H1 (cell line): ENCODE measurements at regions not wholly inside any gene's neighbourhood (a gene's known extent, or its start where the extent isn't known, plus 50 kb on each side); places are given as distances from the start of the nearest gene placed in this dataset.

Source experiments
- CTCF ChIA-PET: fragments of 300-600 bp; sonication (Branson Sonifier 250); formaldehyde crosslinking; loops from one replicate; lab custom pipeline; 2021; ENCODE audit not compliant: partially characterized antibody; lab: Charles Lee
- POLR2A ChIA-PET: fragments of 300-600 bp; sonication (Branson Sonifier 250); formaldehyde crosslinking; loops from one replicate; lab custom pipeline; 2021; ENCODE audit warnings: inconsistent platforms; ENCODE audit not compliant: partially characterized antibody; lab: Charles Lee
- DNase-seq, 2 experiments: peaks; one replicate each; pipeline versions ENCODE4 v3.0.0 to v3.0.0-alpha.2; 2010 to 2022; ENCODE audit warnings: low spot score in 2 of 2, low read depth in 1 of 2, mixed read lengths in 1 of 2
- FAIRE-seq: peaks from 2 replicates; lab custom pipeline; 2011; peaks lifted over from hg19 to GRCh38; lab: Jason Lieb, UNC
- H2AFZ ChIP-seq: 2 replicates; pipeline ENCODE4 v1.8.1; 2012; ENCODE audit warnings: low read length, inconsistent platforms
- H2AK5ac ChIP-seq: 2 replicates; pipeline ENCODE4 v1.6.1; 2013; ENCODE audit warnings: low read depth, low read length
- H2BK120ac ChIP-seq: replicated peaks from 2 replicates; pipeline ENCODE3; 2013; ENCODE audit warnings: low read depth, low read length, inconsistent platforms
- H2BK12ac ChIP-seq: 2 replicates; pipeline ENCODE4 v1.6.1; 2013; ENCODE audit warnings: low read depth, low read length
- H2BK15ac ChIP-seq: 2 replicates; pipeline ENCODE4 v1.6.1; 2013; ENCODE audit warnings: low read length
- H2BK20ac ChIP-seq: 2 replicates; pipeline ENCODE4 v1.6.1; 2013; ENCODE audit warnings: low read length
- H2BK5ac ChIP-seq: 2 replicates; pipeline ENCODE4 v1.6.1; 2013; ENCODE audit warnings: low read depth, low read length
- H3K14ac ChIP-seq: 2 replicates; pipeline ENCODE4 v1.6.1; 2013; ENCODE audit warnings: inconsistent platforms; ENCODE audit not compliant: insufficient read length
- H3K18ac ChIP-seq: 2 replicates; pipeline ENCODE4 v1.6.1; 2013; ENCODE audit warnings: low read length; ENCODE audit errors: extremely low read depth
- H3K23ac ChIP-seq: 2 replicates; pipeline ENCODE4 v1.6.1; 2013; ENCODE audit warnings: inconsistent platforms; ENCODE audit not compliant: insufficient read length
- H3K23me2 ChIP-seq: 2 replicates; pipeline ENCODE4 v1.6.1; 2013; ENCODE audit warnings: low read depth, low read length
- H3K27ac ChIP-seq: 2 replicates; pipeline ENCODE4 v1.6.1; 2011; ENCODE audit warnings: low read depth, low read length, inconsistent platforms
- H3K27me3 ChIP-seq, 4 experiments: replicated peaks in 1 of 4; 1 replicate in 1 of 4; 2 replicates in 3 of 4; pipeline versions ENCODE4 v1.6.1 to v1.8.1; 2011 to 2013; ENCODE audit warnings: low read length in 3 of 4, mild to moderate bottlenecking in 3 of 4, inconsistent platforms in 2 of 4, mixed read lengths in 2 of 4, moderate library complexity in 1 of 4; ENCODE audit not compliant: control insufficient read depth in 3 of 4, insufficient read depth in 3 of 4; ENCODE audit errors: extremely low read depth in 1 of 4
- H3K36me3 ChIP-seq, 4 experiments: 2 replicates each; pipeline versions ENCODE4 v1.6.1 to v1.8.1; 2011 to 2013; ENCODE audit warnings: mild to moderate bottlenecking in 4 of 4, low read length in 3 of 4, moderate library complexity in 2 of 4, control low read depth in 1 of 4, inconsistent platforms in 1 of 4; ENCODE audit not compliant: insufficient read depth in 4 of 4, control insufficient read depth in 2 of 4
- H3K4ac ChIP-seq: replicated peaks from 2 replicates; pipeline ENCODE3; 2013; ENCODE audit warnings: low read length, low read depth, mixed read lengths, inconsistent platforms; ENCODE audit not compliant: insufficient read length
- H3K4me1 ChIP-seq, 4 experiments: replicated peaks in 1 of 4; 1 replicate in 1 of 4; 2 replicates in 3 of 4; pipeline versions ENCODE4 v1.6.1 to v1.8.1; 2011 to 2013; ENCODE audit warnings: low read length in 3 of 4, inconsistent platforms in 2 of 4, mixed read lengths in 1 of 4; ENCODE audit not compliant: insufficient read depth in 4 of 4, control insufficient read depth in 3 of 4
- H3K4me2 ChIP-seq, 2 experiments: 2 replicates each; pipeline versions ENCODE4 v1.6.1 to v1.8.1; 2011 to 2013; ENCODE audit warnings: low read depth in 2 of 2, low read length in 2 of 2, control low read depth in 1 of 2, inconsistent platforms in 1 of 2, mild to moderate bottlenecking in 1 of 2; ENCODE audit not compliant: insufficient read depth in 1 of 2
- H3K4me3 ChIP-seq, 4 experiments: fragments of 200-600, 300-600 bp in 1 of 4; sonication (generic), shearing (Covaris generic), sonication (Bioruptor Twin) in 1 of 4; 2 replicates each; pipeline versions ENCODE4 v1.5.1 to v1.8.1; 2011 to 2016; ENCODE audit warnings: low read length in 4 of 4, low read depth in 3 of 4, control low read depth in 2 of 4, inconsistent platforms in 2 of 4, mild to moderate bottlenecking in 2 of 4, mixed read lengths in 1 of 4, moderate library complexity in 1 of 4; ENCODE audit not compliant: insufficient read depth in 2 of 4; ENCODE audit errors: extremely low read depth in 1 of 4
- H3K56ac ChIP-seq: replicated peaks from 2 replicates; pipeline ENCODE3; 2013; ENCODE audit warnings: low read depth, mild to moderate bottlenecking, mixed read lengths, low read length, inconsistent platforms; ENCODE audit not compliant: insufficient read length
- H3K79me1 ChIP-seq: 2 replicates; pipeline ENCODE4 v1.6.1; 2013; ENCODE audit warnings: low read depth, low read length, control low read depth
- H3K79me2 ChIP-seq, 2 experiments: 2 replicates each; pipeline versions ENCODE4 v1.6.1 to v1.8.1; 2012 to 2013; ENCODE audit warnings: low read length in 2 of 2, mild to moderate bottlenecking in 2 of 2, inconsistent platforms in 1 of 2; ENCODE audit not compliant: insufficient read depth in 2 of 2, control insufficient read depth in 1 of 2
- H3K9ac ChIP-seq, 4 experiments: replicated peaks in 1 of 4; 1 replicate in 1 of 4; 2 replicates in 3 of 4; pipeline versions ENCODE4 v1.6.1 to v1.8.1; 2011 to 2013; ENCODE audit warnings: low read depth in 3 of 4, low read length in 3 of 4, control low read depth in 2 of 4, mild to moderate bottlenecking in 2 of 4, moderate library complexity in 2 of 4, inconsistent platforms in 1 of 4; ENCODE audit errors: extremely low read depth in 1 of 4
- H3K9me3 ChIP-seq, 2 experiments: 2 replicates each; pipeline versions ENCODE4 v1.6.1 to v1.8.1; 2012 to 2013; ENCODE audit warnings: mild to moderate bottlenecking in 2 of 2, moderate library complexity in 2 of 2, control low read depth in 1 of 2, inconsistent platforms in 1 of 2, low read depth in 1 of 2, low read length in 1 of 2, mixed read lengths in 1 of 2; ENCODE audit not compliant: insufficient read depth in 2 of 2
- H4K20me1 ChIP-seq, 2 experiments: replicated peaks in 1 of 2; 2 replicates each; pipeline versions ENCODE3 to v1.8.1; 2011 to 2013; ENCODE audit warnings: inconsistent platforms in 2 of 2, low read length in 2 of 2, mild to moderate bottlenecking in 1 of 2; ENCODE audit not compliant: insufficient read depth in 2 of 2, control insufficient read depth in 1 of 2
- H4K5ac ChIP-seq: 2 replicates; pipeline ENCODE4 v1.6.1; 2013; ENCODE audit warnings: low read length, low read depth, mixed read lengths, inconsistent platforms; ENCODE audit not compliant: insufficient read length
- H4K8ac ChIP-seq: 2 replicates; pipeline ENCODE4 v1.8.0; 2013; ENCODE audit warnings: mild to moderate bottlenecking, moderate library complexity, low read length, inconsistent platforms; ENCODE audit not compliant: insufficient read depth; ENCODE audit errors: extremely low read depth
- H4K91ac ChIP-seq: replicated peaks from 2 replicates; pipeline ENCODE3; 2013; ENCODE audit warnings: low read length, mixed read lengths, inconsistent platforms; ENCODE audit not compliant: insufficient read length
- BCL11A ChIP-seq, 2 experiments: IDR thresholded peaks; one replicate each; pipeline ENCODE4 v1.6.1; 2011; ENCODE audit warnings: low read depth in 2 of 2, low read length in 2 of 2, mild to moderate bottlenecking in 2 of 2
- CHD2 ChIP-seq: IDR thresholded peaks from 2 replicates; pipeline ENCODE4 v1.6.1; 2012; ENCODE audit warnings: low read length, improper control_type of control experiment
- CREB1 ChIP-seq: IDR thresholded peaks from 2 replicates; pipeline ENCODE4 v1.6.1; 2012; ENCODE audit warnings: inconsistent platforms
- EGR1 ChIP-seq: IDR thresholded peaks from 2 replicates; pipeline ENCODE4 v1.6.1; 2011; ENCODE audit warnings: low read depth, low read length, borderline replicate concordance
- EZH2 ChIP-seq: fragments of 200-600 bp; sonication (generic); IDR thresholded peaks from 2 replicates; pipeline ENCODE4 v1.7.1; 2012; ENCODE audit warnings: low read depth, mild to moderate bottlenecking, moderate library complexity, low read length, inconsistent platforms; ENCODE audit not compliant: severe bottlenecking
- GTF2F1 ChIP-seq: IDR thresholded peaks from 2 replicates; pipeline ENCODE4 v1.6.1; 2012; ENCODE audit warnings: low read depth, low read length, improper control_type of control experiment, borderline replicate concordance
- HDAC2 ChIP-seq, 2 experiments: fragments of 300-600 bp in 1 of 2; sonication (generic) in 1 of 2; IDR thresholded peaks; 2 replicates each; pipeline ENCODE4 v1.6.1; 2011 to 2012; ENCODE audit warnings: low read depth in 2 of 2, low read length in 2 of 2, mild to moderate bottlenecking in 2 of 2, moderate library complexity in 2 of 2, borderline replicate concordance in 1 of 2, inconsistent platforms in 1 of 2
- HDAC6 ChIP-seq: IDR thresholded peaks from one replicate; pipeline ENCODE4 v1.7.1; 2012; ENCODE audit warnings: low read depth, mild to moderate bottlenecking, inconsistent platforms, low read length, moderate library complexity
- MAFK ChIP-seq: IDR thresholded peaks from 2 replicates; pipeline ENCODE4 v1.6.1; 2012; ENCODE audit warnings: low read depth, mild to moderate bottlenecking, improper control_type of control experiment, low read length
- NANOG ChIP-seq: IDR thresholded peaks from 2 replicates; pipeline ENCODE4 v1.6.1; 2011; ENCODE audit warnings: low read length, low read depth, mild to moderate bottlenecking, inconsistent platforms; ENCODE audit not compliant: insufficient read depth, poor library complexity, severe bottlenecking
- RAD21 ChIP-seq, 2 experiments: IDR thresholded peaks in 1 of 2; conservative IDR thresholded peaks in 1 of 2; 2 replicates each; pipeline ENCODE4 v1.6.1; 2011; ENCODE audit warnings: low read depth in 2 of 2, low read length in 2 of 2, improper control_type of control experiment in 1 of 2, inconsistent platforms in 1 of 2, mild to moderate bottlenecking in 1 of 2, moderate library complexity in 1 of 2
- RBBP5 ChIP-seq: IDR thresholded peaks from 2 replicates; pipeline ENCODE4 v1.7.1; 2012; ENCODE audit warnings: low read depth, mild to moderate bottlenecking, inconsistent platforms, low read length, moderate library complexity, borderline replicate concordance
- TAF1 ChIP-seq: IDR thresholded peaks from 2 replicates; pipeline ENCODE4 v1.6.1; 2011; ENCODE audit warnings: mild to moderate bottlenecking, low read depth, low read length
- YY1 ChIP-seq: IDR thresholded peaks from 2 replicates; pipeline ENCODE4 v1.6.1; 2011; ENCODE audit warnings: low read depth, mild to moderate bottlenecking, low read length
- WGBS, 2 experiments: shearing (Covaris generic) in 1 of 2; methylation state at CpG; one replicate each; pipeline versions ENCODE4 v1.1.6 to v1.1.7; 2013 to 2015; ENCODE audit warnings: low lambda C conversion rate in 2 of 2, mixed read lengths in 2 of 2, inconsistent platforms in 1 of 2, low coverage in 1 of 2, missing lambda C conversion rate in 1 of 2; ENCODE audit not compliant: insufficient replicate concordance in 2 of 2, insufficient coverage in 1 of 2, insufficient read length in 1 of 2; ENCODE audit errors: extremely low coverage in 1 of 2, missing lambda C conversion rate in 1 of 2; 5-methylcytosine and 5-hydroxymethylcytosine counted together

DNA sequence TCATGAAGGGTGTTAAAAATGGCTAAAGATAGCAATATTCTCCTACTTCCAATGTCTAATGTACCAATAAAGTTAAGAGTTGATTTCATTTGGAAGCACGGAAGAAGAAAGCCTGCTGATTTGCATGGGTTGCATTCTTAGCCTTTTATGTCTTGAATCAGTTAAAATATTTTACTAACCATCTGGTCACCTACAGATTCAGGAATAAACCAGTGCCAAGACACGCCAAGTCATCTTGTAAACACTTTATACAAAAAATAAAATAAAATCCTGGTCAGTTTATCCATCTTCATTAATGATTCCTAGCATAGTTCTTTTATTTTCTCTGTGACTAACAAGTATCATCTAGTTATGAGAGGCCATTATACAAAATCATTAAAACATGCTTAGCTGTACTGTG, 1031.6 kb upstream of the WWC1 start:
- no peak overlapping the region for H3K18ac ChIP-seq
- H2AFZ ChIP-seq = no peak overlapping the region
- FAIRE-seq = no peak
- H4K5ac ChIP-seq = no peak overlapping the region
- 89% methylated on average over 2 of the region's 2 CpGs; no CpG with 5 or more reads in 1 of the 2 experiments for WGBS, 2 experiments
- H3K4me2 ChIP-seq = no peak overlapping the region
- no peak overlapping the region for H2BK5ac ChIP-seq
- no peak overlapping the region for H3K4ac ChIP-seq
- no peak overlapping the region for H3K14ac ChIP-seq
- H3K4me1 ChIP-seq = peaks cover 0 to 4% (median 0%) of the 10 kb centered on the region in 4 experiments; a peak in 1 of 7 replicates
- POLR2A ChIA-PET = no interaction called here
- no peaks in the 10 kb centered on the region for H3K23me2 ChIP-seq
- no peaks in the 10 kb centered on the region for H3K79me2 ChIP-seq
- no peak overlapping the region for H4K91ac ChIP-seq
- CTCF ChIA-PET = interaction anchor here (1.2 to 1.7 kb wide), 2 partner anchors 13 to 305 kb away, joined by 3 to 6 read pairs; no protein-coding TSS in a partner anchor
- no peak overlapping the region for H3K56ac ChIP-seq
- H2BK20ac ChIP-seq = no peak overlapping the region
- DNase-seq = no peak
- H2BK12ac ChIP-seq = no peak overlapping the region
- no peak overlapping the region for H2BK15ac ChIP-seq
- H3K4me3 ChIP-seq = no peak overlapping the region
- no peak overlapping the region for H4K8ac ChIP-seq
- H3K36me3 ChIP-seq = no peaks in the 10 kb centered on the region
- H3K9me3 ChIP-seq = no peaks in the 10 kb centered on the region
- no peaks in the 10 kb centered on the region for H3K79me1 ChIP-seq
- H2AK5ac ChIP-seq = no peak overlapping the region
- no peak for TF ChIP-seq TAF1
- TF ChIP-seq RAD21 (IDR thresholded peaks at IDR 0.05 in 1 of 2, conservative IDR thresholded peaks at IDR 0.05 in 1 of 2; ENCODE audit: low read depth in 2 of 2, low read length in 2 of 2) = no peak
- no peak for TF ChIP-seq EZH2
- no peak for TF ChIP-seq MAFK
- no peak for TF ChIP-seq HDAC2 (IDR thresholded peaks at IDR 0.05; ENCODE audit: borderline replicate concordance in 1 of 2, low read depth in 2 of 2, low read length in 2 of 2)
- TF ChIP-seq BCL11A (IDR thresholded peaks at IDR 0.05; ENCODE audit: low read depth in 2 of 2, low read length in 2 of 2) = no peak
- no peak for TF ChIP-seq CREB1
- no peak for TF ChIP-seq YY1
- TF ChIP-seq GTF2F1 = no peak
- no peak for TF ChIP-seq CHD2
- TF ChIP-seq HDAC6 = no peak
- TF ChIP-seq NANOG = no peak
- TF ChIP-seq EGR1 = no peak
- no peak for TF ChIP-seq RBBP5
- H3K27me3 ChIP-seq = no peaks in the 10 kb centered on the region; a peak in 1 of 7 replicates
- no peak overlapping the region for H3K9ac ChIP-seq
- no peak overlapping the region for H2BK120ac ChIP-seq
- H3K23ac ChIP-seq = no peak overlapping the region
- no peaks in the 10 kb centered on the region for H4K20me1 ChIP-seq
- H3K27ac ChIP-seq = no peak overlapping the region
